CD14-positive monocyte (primary cell): ENCODE measurements at regions not wholly inside any gene's neighbourhood (a gene's known extent, or its start where the extent isn't known, plus 50 kb on each side); places are given as distances from the start of the nearest gene placed in this dataset.

Source experiments
- DNase-seq, 3 donors: peaks; one replicate each; pipeline ENCODE4 v3.0.0-alpha.2; 2011 to 2022
- H2AFZ ChIP-seq: 2 replicates; pipeline ENCODE4 v1.6.0; 2012; ENCODE audit warnings: mild to moderate bottlenecking, low read depth, low read length, inconsistent platforms; ENCODE audit not compliant: insufficient read depth, poor library complexity, severe bottlenecking
- H3K27ac ChIP-seq, 2 donors: 1 replicate in 1 of 2; 2 replicates in 1 of 2; pipeline ENCODE4 v1.5.1; 2012 to 2013; ENCODE audit warnings: low read length in 2 of 2, control low read depth in 1 of 2, inconsistent platforms in 1 of 2, low read depth in 1 of 2, mild to moderate bottlenecking in 1 of 2
- H3K27me3 ChIP-seq, 2 donors: one replicate each; pipeline versions ENCODE4 v1.6.0 to v1.6.1; 2011 to 2013; ENCODE audit warnings: low read length in 2 of 2; ENCODE audit not compliant: control insufficient read depth in 2 of 2, insufficient read depth in 2 of 2
- H3K36me3 ChIP-seq, 2 donors: replicated peaks in 1 of 2; 1 replicate in 1 of 2; 2 replicates in 1 of 2; pipeline versions ENCODE4 v1.5.1 to v1.6.1; 2012 to 2013; ENCODE audit warnings: low read length in 2 of 2, control low read depth in 1 of 2, inconsistent platforms in 1 of 2, mild to moderate bottlenecking in 1 of 2; ENCODE audit not compliant: insufficient read depth in 2 of 2, control insufficient read depth in 1 of 2
- H3K4me1 ChIP-seq, 2 donors: 1 replicate in 1 of 2; 2 replicates in 1 of 2; pipeline versions ENCODE4 v1.5.1 to v1.6.1; 2012 to 2013; ENCODE audit warnings: low read length in 2 of 2, control low read depth in 1 of 2, inconsistent platforms in 1 of 2, mild to moderate bottlenecking in 1 of 2, moderate library complexity in 1 of 2; ENCODE audit not compliant: insufficient read depth in 2 of 2, control insufficient read depth in 1 of 2
- H3K4me2 ChIP-seq: replicated peaks from 2 replicates; pipeline ENCODE3; 2012; ENCODE audit warnings: low read length, moderate library complexity, mild to moderate bottlenecking; ENCODE audit not compliant: poor library complexity, severe bottlenecking; ENCODE audit errors: extremely low read depth
- H3K4me3 ChIP-seq, 3 experiments: fragments of 200-600 bp in 1 of 3; sonication (generic) in 1 of 3; replicated peaks in 1 of 3; 1 replicate in 2 of 3; 2 replicates in 1 of 3; pipeline ENCODE4 v1.5.1; 2011 to 2013; ENCODE audit warnings: low read length in 3 of 3, mild to moderate bottlenecking in 3 of 3, control low read depth in 2 of 3, low read depth in 2 of 3, inconsistent platforms in 1 of 3, moderate library complexity in 1 of 3
- H3K79me2 ChIP-seq: 2 replicates; pipeline ENCODE4 v1.6.0; 2012; ENCODE audit warnings: mild to moderate bottlenecking, control low read depth, inconsistent platforms, low read length, moderate library complexity; ENCODE audit not compliant: insufficient read depth
- H3K9ac ChIP-seq: 2 replicates; pipeline ENCODE4 v1.6.0; 2017; ENCODE audit warnings: low read length, mild to moderate bottlenecking; ENCODE audit not compliant: insufficient read depth, poor library complexity, severe bottlenecking
- H3K9me3 ChIP-seq, 2 donors: replicated peaks in 1 of 2; 1 replicate in 1 of 2; 2 replicates in 1 of 2; pipeline versions ENCODE4 v1.5.1 to v1.6.1; 2012 to 2013; ENCODE audit warnings: low read length in 2 of 2, control low read depth in 1 of 2; ENCODE audit not compliant: control insufficient read depth in 1 of 2, insufficient read depth in 1 of 2
- H4K20me1 ChIP-seq: 2 replicates; pipeline ENCODE4 v1.6.0; 2012; ENCODE audit warnings: mild to moderate bottlenecking, low read length, control low read depth, moderate library complexity; ENCODE audit not compliant: insufficient read depth
- H3K27ac Mint-ChIP-seq, 7 donors: one replicate each; pipeline ENCODE4 v1.8.0; 2020; ENCODE audit warnings: mild to moderate bottlenecking in 7 of 7, mixed read lengths in 7 of 7, moderate library complexity in 6 of 7, inconsistent platforms in 2 of 7
- H3K27me3 Mint-ChIP-seq, 3 donors: one replicate each; pipeline ENCODE4 v1.8.0; 2021 to 2022; ENCODE audit warnings: low read depth in 3 of 3, mild to moderate bottlenecking in 3 of 3, mixed read lengths in 3 of 3, moderate library complexity in 3 of 3, inconsistent platforms in 1 of 3
- H3K36me3 Mint-ChIP-seq, 2 donors: one replicate each; pipeline ENCODE4 v1.8.0; 2020; ENCODE audit warnings: mixed read lengths in 2 of 2, inconsistent platforms in 1 of 2, mild to moderate bottlenecking in 1 of 2
- H3K4me1 Mint-ChIP-seq: one replicate; pipeline ENCODE4 v1.8.0; 2020; ENCODE audit warnings: mild to moderate bottlenecking, mixed read lengths
- H3K4me3 Mint-ChIP-seq, 2 donors: one replicate each; pipeline ENCODE4 v1.8.0; 2020; ENCODE audit warnings: mild to moderate bottlenecking in 2 of 2, mixed read lengths in 2 of 2, moderate library complexity in 1 of 2
- H3K9me3 Mint-ChIP-seq, 7 donors: one replicate each; pipeline ENCODE4 v1.8.0; 2020 to 2022; ENCODE audit warnings: mixed read lengths in 7 of 7, mild to moderate bottlenecking in 6 of 7, moderate library complexity in 6 of 7, inconsistent platforms in 2 of 7
- CTCF ChIP-seq: fragments of 200-600 bp; IDR thresholded peaks from one replicate; pipeline ENCODE4 v1.8.0; 2022; ENCODE audit warnings: antibody characterized with exemption, mild to moderate bottlenecking
- WGBS: methylation state at CpG from one replicate; pipeline ENCODE4 v1.1.5; 2013; ENCODE audit warnings: missing lambda C conversion rate; ENCODE audit not compliant: insufficient coverage; 5-methylcytosine and 5-hydroxymethylcytosine counted together
- intact Hi-C, 2 donors: fragments of 100-400 bp; cut with micrococcal nuclease; formaldehyde crosslinking; loops; one replicate each; pipeline versions ENCODE4 v1.15.0 to v1.15.1; 2023

- Histone ChIP-seq H2AFZ (no peak overlapping the region), H3K4me3 (no peak overlapping the region), H4K20me1 (no peaks in the 10 kb centered on the region), H3K9ac (no peak overlapping the region), H3K27me3 (no peaks in the 10 kb centered on the region), H3K36me3 (no peaks in the 10 kb centered on the region), H3K9me3 (peaks cover 0 to 2% of the 10 kb centered on the region in 2 donors), H3K79me2 (no peaks in the 10 kb centered on the region), H3K27ac (no peak overlapping the region), H3K4me2 (no peak overlapping the region), H3K4me1 (peaks cover 45 to 64% of the 10 kb centered on the region in 2 donors)
- no peak for TF ChIP-seq CTCF
- Mint-ChIP-seq H3K4me1 (peaks cover 55% of the 10 kb centered on the region), H3K27ac (peak overlapping the region in 1 of 7 donors; percentile 62), H3K4me3 (no peak overlapping the region), H3K36me3 (no peaks in the 10 kb centered on the region), H3K9me3 (peaks cover 0 to 8% (median 4%) of the 10 kb centered on the region in 7 donors), H3K27me3 (no peaks in the 10 kb centered on the region)
- intact Hi-C loops: no loop called here
- no peak for DNase-seq
- no CpG with 5 or more reads among the region's 2 CpGs for WGBS
These were observed 238.2 kb downstream of the PTEN start for GRCh38 chr10:88101666-88102065.

GRCh38 chr10:88103576-88103975 is 240.2 kb downstream of the PTEN start:
- no peak overlapping the region for H3K4me3 Mint-ChIP-seq
- H3K9ac ChIP-seq: no peak overlapping the region
- DNase-seq: peak in 1 of 3 donors; percentile 41
- H3K4me2 ChIP-seq: no peak overlapping the region
- peaks cover 0 to 1% (median 0%) of the 10 kb centered on the region in 3 donors for H3K27me3 Mint-ChIP-seq
- H2AFZ ChIP-seq: no peak overlapping the region
- no peaks in the 10 kb centered on the region for H4K20me1 ChIP-seq
- peaks cover 0 to 3% (median 0%) of the 10 kb centered on the region in 7 donors for H3K9me3 Mint-ChIP-seq
- no peaks in the 10 kb centered on the region for H3K36me3 Mint-ChIP-seq
- intact Hi-C loops: no loop called here
- peaks cover 51 to 64% of the 10 kb centered on the region in 2 donors for H3K4me1 ChIP-seq
- TF ChIP-seq CTCF: no peak
- peaks cover 61% of the 10 kb centered on the region for H3K4me1 Mint-ChIP-seq
- no peaks in the 10 kb centered on the region for H3K36me3 ChIP-seq
- H3K4me3 ChIP-seq: no peak overlapping the region
- H3K27ac ChIP-seq: no peak overlapping the region
- H3K9me3 ChIP-seq: no peaks in the 10 kb centered on the region
- no peaks in the 10 kb centered on the region for H3K27me3 ChIP-seq
- no peaks in the 10 kb centered on the region for H3K79me2 ChIP-seq
- peak overlapping the region in 2 of 7 donors; percentile 35 to 42 for H3K27ac Mint-ChIP-seq
